AG04449 (cell line): ENCODE measurements at regions not wholly inside any gene's neighbourhood (a gene's known extent, or its start where the extent isn't known, plus 50 kb on each side); places are given as distances from the start of the nearest gene placed in this dataset.

Experiments
- CTCF ChIA-PET: fragments of 350-600 bp; formaldehyde crosslinking; extraction: SDS; loops from one replicate; lab custom pipeline; 2021; ENCODE audit warnings: antibody characterized with exemption; lab: Yijun Ruan, JAX
- POLR2A ChIA-PET: fragments of 400-600, 350-600 bp; formaldehyde crosslinking; extraction: SDS; loops from one replicate; lab custom pipeline; 2020; ENCODE audit warnings: antibody characterized with exemption, inconsistent platforms; lab: Yijun Ruan, JAX
- DNase-seq: peaks from one replicate; pipeline ENCODE4 v3.0.0-alpha.2; 2010; ENCODE audit warnings: low read depth, low spot score
- H3K4me3 ChIP-seq: 2 replicates; pipeline ENCODE4 v1.5.1; 2011; ENCODE audit warnings: low read depth, mild to moderate bottlenecking, control low read depth, low read length
- CTCF ChIP-seq: IDR thresholded peaks from one replicate; pipeline ENCODE4 v1.5.1; 2011; ENCODE audit warnings: mild to moderate bottlenecking, moderate library complexity, low read length, control low read depth, inconsistent platforms; ENCODE audit not compliant: insufficient read depth; ENCODE audit errors: missing control alignments

- H3K4me3 ChIP-seq, result no peak overlapping the region
- POLR2A ChIA-PET, result no interaction called here
- no peak for DNase-seq
- TF ChIP-seq CTCF, result no peak
- CTCF ChIA-PET, result no interaction called here
Observed at GRCh38 chr1:170305777-170306512, 160.2 kb downstream of the NTMT2 start.

DNA sequence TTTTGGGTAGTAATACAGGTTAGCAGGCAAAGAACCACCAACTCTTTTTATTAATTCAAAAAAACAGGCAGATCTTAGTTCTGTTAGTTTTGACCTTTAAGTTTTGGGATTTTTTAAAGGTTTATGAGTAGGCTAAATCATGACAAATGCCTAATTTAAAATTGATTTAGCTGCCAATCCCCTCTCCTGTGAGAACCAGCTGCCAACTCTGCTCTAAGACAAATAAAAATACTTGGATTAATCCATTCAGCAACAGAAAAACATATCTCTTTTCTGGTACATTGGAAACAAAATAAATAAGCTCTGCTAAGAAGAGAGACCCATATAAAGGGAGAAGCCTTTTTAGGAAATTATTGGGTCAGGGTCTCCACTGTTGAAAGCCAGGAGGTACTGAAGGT, 160.8 kb downstream of the NTMT2 start:
- POLR2A ChIA-PET, result no interaction called here
- CTCF ChIA-PET, result no interaction called here
- DNase-seq, result no peak
- TF ChIP-seq CTCF, result no peak
- H3K4me3 ChIP-seq, result no peak overlapping the region

DNA sequence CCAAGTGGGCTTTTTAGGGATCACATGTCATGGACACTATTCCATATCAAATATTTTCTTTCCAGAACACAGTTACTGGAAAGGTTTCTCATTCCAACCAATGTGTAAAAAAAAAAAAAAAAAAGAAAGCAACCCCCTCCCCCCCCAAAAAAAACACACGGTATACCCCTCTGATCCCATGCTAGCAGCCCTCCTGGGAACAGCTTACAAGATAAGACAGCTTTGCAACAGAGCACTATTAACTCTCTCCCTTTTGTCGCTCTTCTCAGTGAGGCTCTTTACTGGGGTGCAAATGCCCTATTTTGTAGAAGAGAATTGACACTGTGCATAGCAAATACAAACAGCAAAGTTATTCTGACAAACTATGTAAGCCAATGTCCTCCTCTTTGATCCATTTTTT, 161.2 kb downstream of the NTMT2 start:
- no peak overlapping the region for H3K4me3 ChIP-seq
- POLR2A ChIA-PET, result no interaction called here
- DNase-seq, result no peak
- CTCF ChIA-PET, result no interaction called here
- TF ChIP-seq CTCF, result no peak

GRCh38 chr1:170307426-170307825, 161.7 kb downstream of the NTMT2 start:
- no peak overlapping the region for H3K4me3 ChIP-seq
- ChIA-PET POLR2A (no interaction called here), CTCF (no interaction called here)
- DNase-seq, result no peak
- TF ChIP-seq CTCF, result no peak

- H3K4me3 ChIP-seq, result no peak overlapping the region; the same call in 1 of the 2 replicates
- CTCF ChIA-PET, result interaction anchor here (1.2 to 1.7 kb wide), 2 partner anchors 356 to 381 kb away, joined by 3 to 6 read pairs; no protein-coding TSS in a partner anchor
- DNase-seq, result peak; percentile 94
- POLR2A ChIA-PET, result interaction anchor here (0.5 to 1.5 kb wide), 4 partner anchors 9 to 311 kb away, joined by 3 to 7 read pairs (median 4); no protein-coding TSS in a partner anchor
- no peak for TF ChIP-seq CTCF
Observed at GRCh38 chr1:170309389-170310013, 163.7 kb downstream of the NTMT2 start.

GRCh38 chr1:170310014-170310405, 164.3 kb downstream of the NTMT2 start:
- POLR2A ChIA-PET, result interaction anchor here (0.5 to 1.5 kb wide), 3 partner anchors 8 to 312 kb away, joined by 3 to 7 read pairs (median 4); no protein-coding TSS in a partner anchor
- CTCF ChIA-PET, result interaction anchor here (1.2 to 1.7 kb wide), 2 partner anchors 355 to 381 kb away, joined by 3 to 6 read pairs; no protein-coding TSS in a partner anchor
- no peak overlapping the region for H3K4me3 ChIP-seq
- no peak for DNase-seq
- TF ChIP-seq CTCF, result no peak
